Dermis blood vessel endothelial cell (primary cell): ENCODE measurements at regions not wholly inside any gene's neighbourhood (a gene's known extent, or its start where the extent isn't known, plus 50 kb on each side); places are given as distances from the start of the nearest gene placed in this dataset.

Experiments used
- DNase-seq: peaks from one replicate; pipeline ENCODE4 v3.0.0; 2010

DNA sequence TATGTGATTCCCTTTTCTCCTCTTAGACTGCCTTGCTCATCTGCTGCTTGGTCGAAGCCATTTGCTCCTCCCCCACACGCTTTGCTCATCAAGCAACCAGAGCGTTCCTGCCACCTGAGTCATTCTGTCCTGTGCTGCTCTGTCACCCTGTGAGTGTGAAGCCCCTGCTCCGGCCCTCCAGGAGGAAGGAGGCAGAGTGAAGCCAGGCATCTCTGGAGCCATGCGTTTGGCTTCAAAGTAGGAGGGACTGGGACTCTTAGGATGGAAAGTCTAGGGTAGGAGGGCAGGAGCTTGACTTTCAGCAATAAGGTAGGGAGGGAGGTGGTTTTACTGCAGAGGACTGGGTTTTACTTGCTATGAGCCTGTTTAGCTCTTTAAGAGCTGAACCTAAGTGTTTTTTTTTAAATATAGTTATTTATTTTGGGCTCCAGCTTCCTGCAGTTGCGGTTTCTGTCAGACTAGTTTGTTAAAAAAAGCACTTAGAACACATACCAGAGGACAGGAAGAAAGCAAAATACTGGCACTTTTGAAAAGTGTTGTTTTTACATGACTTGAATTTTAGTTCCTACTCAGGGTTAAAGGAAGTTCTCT, 63.6 kb downstream of the SPINK2 start:
- DNase-seq: peak; percentile 61

DNA sequence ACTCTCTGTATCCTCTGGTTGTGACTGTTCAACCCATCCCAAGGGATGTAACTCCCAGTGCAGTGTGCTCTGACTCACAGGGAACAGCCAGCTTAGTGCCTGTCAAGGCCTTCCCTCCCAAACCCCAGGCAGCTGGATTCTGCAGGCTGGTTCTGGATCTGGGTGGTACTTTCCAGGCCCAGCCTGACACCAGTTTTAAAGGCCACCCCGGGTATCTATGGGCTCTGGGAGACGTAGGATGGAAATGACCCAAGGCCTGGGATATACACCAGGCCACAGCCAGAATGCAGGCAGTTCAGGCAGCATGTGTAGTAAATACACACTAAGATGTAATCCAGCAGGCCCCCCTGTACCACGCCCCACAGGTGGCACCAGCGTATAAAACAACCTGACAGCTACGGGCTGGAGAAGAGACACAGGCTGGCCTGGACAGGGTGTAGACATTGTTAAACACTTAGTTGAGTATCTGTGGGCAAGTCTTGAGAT, 64.2 kb downstream of the SPINK2 start:
- DNase-seq: no peak

DNA sequence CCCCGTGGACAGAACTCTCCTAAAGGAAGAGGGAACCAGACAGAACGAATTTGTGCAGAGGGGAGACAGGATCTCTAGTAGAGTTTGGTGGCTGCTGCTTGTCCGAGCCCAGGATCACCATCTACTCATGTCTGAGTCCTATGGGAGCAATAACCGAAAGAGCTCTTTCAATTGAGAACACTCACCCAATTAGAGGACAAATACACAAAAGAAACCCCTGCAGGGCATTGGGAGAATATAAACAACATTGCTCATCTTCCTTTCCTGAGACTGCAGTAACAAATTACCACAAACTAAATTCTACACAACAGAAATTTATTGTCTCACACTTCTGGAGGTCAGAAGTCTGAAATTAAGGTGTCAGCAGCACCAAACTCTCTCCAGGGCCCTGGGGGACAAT, 65.6 kb downstream of the SPINK2 start:
- DNase-seq: no peak

DNA sequence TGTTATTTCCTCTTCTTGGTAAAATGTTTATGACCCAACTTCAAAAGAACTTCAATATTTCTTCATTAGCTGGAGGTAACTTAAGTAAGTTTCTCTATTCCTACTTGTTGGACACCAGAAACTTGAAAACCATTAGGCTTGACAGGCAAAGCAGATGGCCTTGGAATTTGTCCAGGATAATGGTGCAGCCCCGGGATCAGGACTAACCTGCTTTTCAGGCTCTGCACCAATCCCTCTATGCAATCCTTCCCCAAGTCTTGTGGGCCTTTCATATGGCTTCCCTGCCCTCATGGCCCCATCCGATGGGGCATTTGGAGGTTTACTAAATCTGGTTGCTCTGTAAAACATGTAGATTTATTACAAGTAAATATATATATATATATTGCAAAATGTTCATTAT, 68.5 kb downstream of the SPINK2 start:
- DNase-seq: no peak

DNA sequence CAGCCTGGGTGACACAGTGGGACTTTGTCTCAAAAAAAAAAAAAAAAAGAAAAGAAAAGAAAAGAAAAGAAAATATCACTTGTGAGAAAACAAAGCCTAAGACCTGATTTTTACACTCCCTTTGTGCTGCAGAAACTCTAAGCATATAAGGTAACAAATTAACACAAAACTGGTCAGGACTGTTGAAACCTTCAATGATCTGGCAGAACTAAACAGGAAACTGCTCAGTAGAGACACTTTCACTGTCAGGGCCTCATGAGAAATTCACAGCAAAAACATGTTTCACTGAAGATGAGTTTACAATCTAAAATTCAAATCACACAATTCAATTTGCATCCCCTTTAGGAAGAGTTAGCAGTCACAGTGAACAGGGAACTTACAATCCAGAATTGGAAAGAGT, 69.1 kb upstream of the HOPX start:
- DNase-seq: no peak

DNA sequence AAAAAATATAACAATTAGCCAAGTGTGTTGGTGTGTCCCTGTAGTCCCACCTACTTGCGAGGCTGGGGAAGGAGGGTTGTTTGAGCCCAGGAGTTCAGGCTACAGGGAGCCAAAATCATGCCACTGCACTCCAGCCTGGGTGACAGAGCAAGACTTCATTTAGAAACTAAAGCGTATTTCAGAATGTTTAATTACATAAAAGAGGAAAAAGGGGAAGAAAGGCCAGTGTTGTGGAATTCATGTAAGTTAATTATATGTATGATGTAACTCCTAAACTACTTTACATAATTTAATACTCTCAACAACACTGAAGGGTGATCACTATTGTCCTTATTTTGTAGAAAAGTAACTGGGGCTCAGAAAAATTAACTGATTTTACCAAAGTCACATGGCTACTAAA, 67.2 kb upstream of the HOPX start:
- DNase-seq: no peak

DNA sequence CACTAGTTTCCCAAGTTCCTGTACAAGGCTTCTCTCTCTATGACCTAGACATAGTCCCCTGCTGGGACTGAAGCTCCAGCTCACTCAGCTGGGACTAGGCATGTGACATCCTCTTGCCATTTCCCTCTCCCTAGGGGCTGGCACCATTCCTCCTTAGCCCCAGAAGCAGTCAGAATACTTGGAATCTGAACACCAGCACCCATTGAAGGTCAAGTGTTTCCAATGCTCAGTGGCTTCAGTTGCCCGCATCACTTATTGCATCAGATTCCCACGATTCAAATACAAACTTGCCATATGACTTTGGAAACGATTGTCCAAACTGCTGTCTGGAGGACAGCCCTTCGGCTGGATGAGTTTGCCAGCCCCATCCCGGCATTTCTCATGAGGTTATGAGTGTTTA, 65.5 kb upstream of the HOPX start:
- no peak for DNase-seq

DNA sequence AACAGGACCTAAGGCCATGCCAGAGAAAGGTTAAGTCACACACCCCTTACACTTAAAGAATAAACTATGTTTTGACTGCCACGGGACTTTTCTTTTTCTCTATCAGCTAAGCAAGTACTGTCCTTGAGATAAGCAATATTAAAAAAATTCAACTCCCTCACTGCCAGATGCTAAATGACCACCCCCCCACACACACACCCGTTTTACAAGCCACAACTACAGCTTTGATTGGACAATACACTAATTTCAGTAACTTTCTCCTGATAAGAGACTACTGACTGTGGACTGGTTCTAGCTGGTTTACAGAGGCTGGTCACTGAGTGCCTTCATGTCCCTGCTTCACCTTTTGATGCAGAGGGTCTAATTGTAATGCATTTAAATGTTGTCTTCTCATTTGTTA, 63.9 kb upstream of the HOPX start:
- no peak for DNase-seq

DNA sequence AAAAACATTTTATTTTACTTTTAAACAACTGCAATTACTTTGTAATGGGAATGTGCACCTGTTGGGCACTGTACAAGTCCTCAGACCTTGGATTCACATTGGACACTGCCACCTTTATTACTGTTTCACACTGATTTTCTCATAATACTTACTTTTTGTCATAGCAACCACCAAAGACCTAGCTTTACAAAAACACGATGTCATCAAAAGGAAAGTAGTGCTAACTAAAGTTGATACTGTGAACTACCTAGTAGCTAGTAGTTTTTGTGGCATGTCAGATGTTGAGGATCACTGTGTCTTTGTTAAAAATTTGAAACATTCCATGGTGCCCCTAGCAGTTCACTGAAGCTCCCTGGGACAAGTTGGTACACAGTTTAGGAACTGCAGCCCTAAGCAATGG, 62.9 kb upstream of the HOPX start:
- DNase-seq: no peak

DNA sequence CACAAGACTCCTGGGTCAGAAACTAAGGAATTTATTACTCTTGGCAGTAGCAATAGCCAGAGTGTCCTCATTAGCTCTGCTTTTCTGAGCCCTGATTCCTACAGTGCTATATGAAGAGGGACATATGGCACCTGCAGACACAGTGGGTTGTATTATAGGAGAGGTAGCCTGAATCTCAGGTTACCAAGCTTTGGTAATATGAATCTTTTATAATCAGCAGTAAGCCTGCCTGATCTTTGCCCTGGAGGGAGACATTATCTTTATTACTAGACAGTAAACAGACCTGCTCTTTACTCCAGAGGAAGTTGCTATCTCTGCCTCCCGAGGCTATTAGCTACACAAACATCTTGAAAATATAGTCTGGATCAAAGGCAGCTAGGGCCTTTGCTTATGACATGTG, 62.5 kb upstream of the HOPX start:
- DNase-seq: no peak

DNA sequence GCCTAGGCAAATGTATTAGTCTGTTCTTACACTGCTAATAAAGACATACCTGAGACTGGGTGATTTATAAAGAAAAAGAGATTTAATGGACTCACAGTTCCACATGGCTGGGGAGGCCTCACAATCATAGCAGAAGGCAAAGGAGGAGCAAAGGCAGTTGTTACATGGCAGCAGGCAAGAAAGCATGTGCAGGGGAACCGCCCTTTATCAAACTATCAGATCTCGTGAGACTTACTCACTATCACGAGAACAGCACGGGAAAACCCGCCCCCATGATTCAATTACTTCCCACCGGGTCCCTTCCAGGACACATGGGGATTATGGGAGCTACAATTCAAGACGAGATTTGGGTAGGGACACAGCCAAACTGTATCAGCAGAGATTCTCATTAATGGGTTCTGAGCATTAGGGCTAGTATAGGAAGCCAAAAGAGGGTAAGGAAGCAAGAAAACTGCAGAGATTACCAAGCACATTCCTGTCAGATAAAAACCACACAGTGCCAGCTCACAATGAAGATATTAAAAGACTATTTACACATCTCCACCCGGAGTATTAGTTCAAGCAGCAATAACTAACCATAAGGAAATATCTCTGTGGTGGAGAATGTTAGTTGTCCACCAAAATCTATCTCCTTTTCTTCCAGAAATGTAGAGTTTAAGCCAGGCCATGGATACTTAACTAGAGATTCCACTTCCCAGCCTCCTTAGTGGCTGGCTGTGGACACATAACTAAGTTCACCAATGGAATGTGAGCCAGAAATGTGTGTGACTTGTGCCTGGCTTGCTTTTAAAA, 61.2 kb upstream of the HOPX start:
- DNase-seq: no peak

DNA sequence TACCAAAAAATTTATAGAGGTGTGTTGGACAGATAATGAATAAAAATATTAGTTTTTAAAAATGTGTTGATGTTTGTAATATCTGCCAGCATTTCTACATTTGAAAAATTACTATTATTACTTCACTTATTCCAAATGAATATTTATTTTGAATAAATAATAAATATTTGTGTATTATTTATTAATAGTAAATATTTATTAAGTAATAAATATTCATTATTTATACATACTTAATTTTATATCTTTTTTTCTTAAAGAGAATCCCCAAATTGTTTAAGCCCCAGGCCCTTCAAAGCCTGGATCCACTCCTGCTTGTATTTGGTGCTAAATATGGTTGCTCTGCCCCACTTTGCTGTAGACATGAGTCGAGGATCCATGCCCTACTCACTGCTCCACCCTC, 60.5 kb upstream of the HOPX start:
- DNase-seq: no peak

DNA sequence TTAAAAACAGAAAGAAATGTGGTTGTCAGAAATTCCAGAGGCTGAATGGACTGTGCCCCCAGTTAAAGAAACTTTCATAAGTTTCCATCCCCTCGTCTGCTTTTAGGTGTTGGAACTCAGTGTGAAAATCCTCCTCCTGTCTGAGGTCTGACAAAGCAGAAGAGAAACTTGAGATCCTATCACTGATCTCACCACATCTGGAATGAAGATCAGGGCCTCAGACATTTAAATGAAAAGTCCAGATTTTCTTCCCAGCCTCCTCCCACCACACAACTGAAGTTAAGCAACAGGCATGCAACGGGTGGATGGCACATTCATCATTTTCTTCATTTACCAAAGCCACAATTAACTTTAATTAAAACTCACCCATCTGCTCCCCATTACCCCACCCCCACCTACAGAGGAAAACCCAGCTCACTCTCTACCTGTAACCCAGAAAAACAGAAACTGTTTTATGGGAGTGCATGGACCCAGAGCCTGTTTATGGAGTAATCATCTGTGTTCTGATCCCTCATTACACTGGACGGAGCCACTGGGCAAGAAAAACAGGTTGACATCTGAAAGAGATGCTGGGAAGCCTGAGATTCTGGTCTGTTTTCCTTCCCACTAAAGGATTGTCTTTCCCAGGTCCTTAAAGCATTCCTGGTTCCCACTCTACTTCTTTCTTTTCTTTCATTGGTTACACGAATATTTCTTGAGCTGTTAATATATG, 58.1 kb upstream of the HOPX start:
- no peak for DNase-seq

DNA sequence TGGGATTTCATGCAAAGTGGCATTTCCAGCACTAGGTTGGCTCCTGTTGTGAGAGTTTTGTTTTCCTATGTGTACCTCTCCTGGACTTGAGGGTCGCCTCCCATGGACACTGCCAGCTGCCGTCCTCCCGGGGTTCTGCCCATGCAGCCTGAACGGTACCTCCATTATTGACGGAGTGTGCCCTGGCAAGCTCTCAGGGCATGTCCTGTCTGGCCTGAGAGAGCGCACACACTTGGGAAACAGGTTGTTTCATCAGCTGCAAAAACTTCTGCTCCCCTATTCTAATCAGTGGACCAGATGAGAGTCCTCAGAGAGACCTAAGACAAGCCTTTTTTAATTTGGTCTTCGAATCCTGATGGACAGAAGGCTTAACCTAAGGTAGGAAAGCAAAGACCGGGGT, 56.6 kb upstream of the HOPX start:
- DNase-seq: no peak

DNA sequence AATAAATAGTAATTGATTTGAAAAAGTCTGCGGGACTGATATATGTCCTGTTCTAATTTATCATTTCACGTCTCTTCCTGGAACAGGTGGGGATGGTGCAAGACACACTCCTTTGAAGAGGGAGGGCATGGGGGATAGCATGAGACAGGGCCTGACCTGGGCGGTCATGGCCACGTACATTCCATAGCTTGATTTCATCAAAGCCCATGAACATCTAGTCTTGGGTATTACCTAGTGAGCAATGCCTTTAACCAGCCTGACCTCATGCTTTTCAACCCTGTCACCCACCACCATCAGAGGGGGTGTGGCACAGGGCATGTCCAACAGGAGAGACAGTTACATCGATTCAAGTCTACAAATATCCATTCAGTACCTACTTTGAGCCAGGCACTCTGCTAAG, 52.3 kb upstream of the HOPX start:
- DNase-seq: no peak

DNA sequence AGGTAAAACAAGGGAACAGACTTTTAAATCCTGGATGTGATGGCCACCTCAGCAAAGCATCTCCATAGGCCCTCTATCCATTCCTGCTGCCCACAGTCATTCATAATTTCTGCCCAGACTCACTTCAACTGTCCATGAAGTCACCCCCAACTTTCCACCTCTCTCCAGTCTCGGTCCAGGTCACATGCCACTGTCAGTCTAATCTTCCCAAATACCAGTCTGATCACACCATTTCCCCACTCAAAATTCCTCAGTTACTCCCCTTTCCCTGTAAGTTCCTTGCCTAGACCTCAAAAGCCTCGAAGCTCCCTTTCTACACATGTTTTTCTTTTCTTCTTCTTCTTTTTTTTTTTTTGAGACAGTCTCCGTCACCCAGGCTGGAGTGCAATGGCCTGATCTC, 51.2 kb upstream of the HOPX start:
- no peak for DNase-seq

DNA sequence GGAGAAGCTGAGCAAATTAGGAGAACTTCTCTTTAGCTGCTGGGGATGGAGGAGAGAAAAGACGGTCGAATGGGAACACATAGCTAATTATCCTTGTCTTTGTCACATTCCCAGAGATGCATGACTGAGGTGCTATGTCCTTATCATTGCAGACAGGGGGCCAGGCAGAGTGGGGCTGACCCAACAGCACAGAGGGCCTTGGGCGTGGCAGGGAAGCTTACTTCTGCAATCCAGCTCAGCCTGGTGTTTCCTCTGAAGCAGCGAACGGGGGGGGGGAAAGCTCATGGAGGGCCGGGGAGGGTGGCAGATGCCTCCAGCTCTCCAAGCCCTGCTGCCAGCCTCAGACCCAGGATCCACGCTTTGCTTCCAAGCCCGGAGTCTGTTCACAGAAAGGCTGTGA, 50.8 kb upstream of the HOPX start:
- no peak for DNase-seq
